NCI-H69 (cell line): ENCODE measurements at regions not wholly inside any gene's neighbourhood (a gene's known extent, or its start where the extent isn't known, plus 50 kb on each side); places are given as distances from the start of the nearest gene placed in this dataset.
"Not testable (repeated sequence)": the region's sequence is repeated elsewhere in the genome, so short reads cannot be mapped to it uniquely, and the experiment has no call there.

Source experiments
- DNase-seq: peaks from one replicate; lab custom pipeline; 2025; lab: John Stamatoyannopoulos, UW

GRCh38 chr14:105678996-105679958 lies 152.9 kb downstream of the TMEM121 start:
- not testable (repeated sequence) for DNase-seq

- DNase-seq = peak; percentile 34
Observed at GRCh38 chr14:105679959-105680735, 153.8 kb downstream of the TMEM121 start.

GRCh38 chr14:105680736-105681098 lies 154.3 kb downstream of the TMEM121 start:
- not testable (repeated sequence) for DNase-seq

- not testable (repeated sequence) for DNase-seq
Observed at GRCh38 chr14:105681606-105682185, 155.3 kb downstream of the TMEM121 start.

GRCh38 chr14:105682442-105682841 lies 156.1 kb downstream of the TMEM121 start:
- DNase-seq = not testable (repeated sequence)

- no peak for DNase-seq
Observed at GRCh38 chr14:105682956-105683570, 156.7 kb downstream of the TMEM121 start.

- not testable (repeated sequence) for DNase-seq
Observed at GRCh38 chr14:105684056-105684455, 157.7 kb downstream of the TMEM121 start.

- DNase-seq = not testable (repeated sequence)
Observed at GRCh38 chr14:105684597-105684996, 158.2 kb downstream of the TMEM121 start.

- no peak for DNase-seq
Observed at GRCh38 chr14:105685003-105685402, 158.6 kb downstream of the TMEM121 start.

- DNase-seq = not testable (repeated sequence)
Observed at GRCh38 chr14:105685605-105686004, 159.2 kb downstream of the TMEM121 start.

GRCh38 chr14:105686050-105686449 lies 159.7 kb downstream of the TMEM121 start:
- not testable (repeated sequence) for DNase-seq

- DNase-seq = not testable (repeated sequence)
Observed at GRCh38 chr14:105686462-105687170, 160.2 kb downstream of the TMEM121 start.

GRCh38 chr14:105687171-105688022 lies 161.0 kb downstream of the TMEM121 start:
- not testable (repeated sequence) for DNase-seq

GRCh38 chr14:105688023-105688351 lies 161.6 kb downstream of the TMEM121 start:
- peak; percentile 39 for DNase-seq

GRCh38 chr14:105688664-105689221 lies 162.4 kb downstream of the TMEM121 start:
- DNase-seq = not testable (repeated sequence)

- DNase-seq = no peak
Observed at GRCh38 chr14:105689722-105690121, 163.3 kb downstream of the TMEM121 start.

- no peak for DNase-seq
Observed at GRCh38 chr14:105690671-105691070, 164.3 kb downstream of the TMEM121 start.

GRCh38 chr14:105691321-105692109 lies 165.1 kb downstream of the TMEM121 start:
- DNase-seq = not testable (repeated sequence)

- not testable (repeated sequence) for DNase-seq
Observed at GRCh38 chr14:105692110-105692685, 165.8 kb downstream of the TMEM121 start.
